ENCODE measurements at regions not wholly inside any gene's neighbourhood (a gene's known extent, or its start where the extent isn't known, plus 50 kb on each side); places are given as distances from the start of the nearest gene placed in this dataset.

- H3K9me2 ChIP-seq (replicated peaks; ENCODE audit: insufficient read depth, low read length), result no peaks in the 10 kb centered on the region
- H3F3A ChIP-seq (ENCODE audit: insufficient read depth, low read length), result no peaks in the 10 kb centered on the region
- no peak for TF ChIP-seq EZH2 (optimal IDR thresholded peaks at IDR 0.05; ENCODE audit: low read depth, low read length)
- TF ChIP-seq EZH2phosphoT487 (IDR thresholded peaks at IDR 0.05; ENCODE audit: low read length), result no peak
- TF ChIP-seq CTCF (IDR thresholded peaks at IDR 0.05; ENCODE audit: low read length), result no peak
- no peak overlapping the region for H3K27ac ChIP-seq (ENCODE audit: low read length)
- H3K4me2 ChIP-seq (ENCODE audit: low read depth, low read length), result no peak overlapping the region
- H3K4me3 ChIP-seq (ENCODE audit: low read length), result no peak overlapping the region
- H4K20me1 ChIP-seq (ENCODE audit: insufficient read depth, low read length), result no peaks in the 10 kb centered on the region
- H3K9ac ChIP-seq (ENCODE audit: low read length), result no peak overlapping the region
- H3K36me3 ChIP-seq (replicated peaks; ENCODE audit: insufficient read depth, low read length), result no peaks in the 10 kb centered on the region
- H3K79me2 ChIP-seq (ENCODE audit: low read length), result no peaks in the 10 kb centered on the region
- H3K9me3 ChIP-seq (replicated peaks; ENCODE audit: insufficient read depth, low read length), result no peaks in the 10 kb centered on the region
- H3K27me3 ChIP-seq (replicated peaks; ENCODE audit: insufficient read depth, low read length), result no peaks in the 10 kb centered on the region
- no peaks in the 10 kb centered on the region for H3K4me1 ChIP-seq (ENCODE audit: low read length)
- DNase-seq, result no peak
- H2AFZ ChIP-seq (ENCODE audit: low read length), result no peak overlapping the region
Measured at GRCh38 chr2:41886145-41886664, 161.6 kb upstream of the PKDCC start.

GRCh38 chr2:41886757-41887156 is 161.1 kb upstream of the PKDCC start:
- DNase-seq, result no peak
- Histone ChIP-seq H3K4me2 (ENCODE audit: low read depth, low read length) (no peak overlapping the region), H3K9me2 (replicated peaks; ENCODE audit: insufficient read depth, low read length) (no peaks in the 10 kb centered on the region), H4K20me1 (ENCODE audit: insufficient read depth, low read length) (no peaks in the 10 kb centered on the region), H3K79me2 (ENCODE audit: low read length) (no peaks in the 10 kb centered on the region), H3K27me3 (replicated peaks; ENCODE audit: insufficient read depth, low read length) (no peaks in the 10 kb centered on the region), H3F3A (ENCODE audit: insufficient read depth, low read length) (no peaks in the 10 kb centered on the region), H3K4me3 (ENCODE audit: low read length) (no peak overlapping the region), H3K27ac (ENCODE audit: low read length) (no peak overlapping the region), H3K36me3 (replicated peaks; ENCODE audit: insufficient read depth, low read length) (no peaks in the 10 kb centered on the region), H2AFZ (ENCODE audit: low read length) (no peak overlapping the region), H3K9me3 (replicated peaks; ENCODE audit: insufficient read depth, low read length) (no peaks in the 10 kb centered on the region), H3K9ac (ENCODE audit: low read length) (no peak overlapping the region), H3K4me1 (ENCODE audit: low read length) (no peaks in the 10 kb centered on the region)
- TF ChIP-seq EZH2phosphoT487 (IDR thresholded peaks at IDR 0.05; ENCODE audit: low read length) (no peak), EZH2 (optimal IDR thresholded peaks at IDR 0.05; ENCODE audit: low read depth, low read length) (no peak), CTCF (IDR thresholded peaks at IDR 0.05; ENCODE audit: low read length) (no peak)

GRCh38 chr2:41890341-41890740 is 157.5 kb upstream of the PKDCC start:
- no peak overlapping the region for H3K4me2 ChIP-seq (ENCODE audit: low read depth, low read length)
- no peaks in the 10 kb centered on the region for H3K27me3 ChIP-seq (replicated peaks; ENCODE audit: insufficient read depth, low read length)
- H2AFZ ChIP-seq (ENCODE audit: low read length), result no peak overlapping the region
- H3K9ac ChIP-seq (ENCODE audit: low read length), result no peak overlapping the region
- no peak overlapping the region for H3K27ac ChIP-seq (ENCODE audit: low read length)
- H3K9me3 ChIP-seq (replicated peaks; ENCODE audit: insufficient read depth, low read length), result no peaks in the 10 kb centered on the region
- H3K9me2 ChIP-seq (replicated peaks; ENCODE audit: insufficient read depth, low read length), result no peaks in the 10 kb centered on the region
- no peaks in the 10 kb centered on the region for H3K4me1 ChIP-seq (ENCODE audit: low read length)
- no peaks in the 10 kb centered on the region for H3K36me3 ChIP-seq (replicated peaks; ENCODE audit: insufficient read depth, low read length)
- no peaks in the 10 kb centered on the region for H3F3A ChIP-seq (ENCODE audit: insufficient read depth, low read length)
- no peaks in the 10 kb centered on the region for H4K20me1 ChIP-seq (ENCODE audit: insufficient read depth, low read length)
- TF ChIP-seq CTCF (IDR thresholded peaks at IDR 0.05; ENCODE audit: low read length), result no peak
- no peak for TF ChIP-seq EZH2phosphoT487 (IDR thresholded peaks at IDR 0.05; ENCODE audit: low read length)
- no peak for TF ChIP-seq EZH2 (optimal IDR thresholded peaks at IDR 0.05; ENCODE audit: low read depth, low read length)
- no peaks in the 10 kb centered on the region for H3K79me2 ChIP-seq (ENCODE audit: low read length)
- no peak for DNase-seq
- H3K4me3 ChIP-seq (ENCODE audit: low read length), result no peak overlapping the region

All from MM.1S (cell line).